ENCODE measurements at regions not wholly inside any gene's neighbourhood (a gene's known extent, or its start where the extent isn't known, plus 50 kb on each side); places are given as distances from the start of the nearest gene placed in this dataset.

- Histone ChIP-seq H3K27me3 (ENCODE audit: control insufficient read depth, insufficient read depth, low read length) (no peaks in the 10 kb centered on the region; the same call in 1 of the 2 replicates), H3K4me3 (ENCODE audit: low read depth, low read length) (no peak overlapping the region), H3K36me3 (ENCODE audit: control insufficient read depth, insufficient read depth, low read length) (no peaks in the 10 kb centered on the region)
- TF ChIP-seq, protein P1, sequence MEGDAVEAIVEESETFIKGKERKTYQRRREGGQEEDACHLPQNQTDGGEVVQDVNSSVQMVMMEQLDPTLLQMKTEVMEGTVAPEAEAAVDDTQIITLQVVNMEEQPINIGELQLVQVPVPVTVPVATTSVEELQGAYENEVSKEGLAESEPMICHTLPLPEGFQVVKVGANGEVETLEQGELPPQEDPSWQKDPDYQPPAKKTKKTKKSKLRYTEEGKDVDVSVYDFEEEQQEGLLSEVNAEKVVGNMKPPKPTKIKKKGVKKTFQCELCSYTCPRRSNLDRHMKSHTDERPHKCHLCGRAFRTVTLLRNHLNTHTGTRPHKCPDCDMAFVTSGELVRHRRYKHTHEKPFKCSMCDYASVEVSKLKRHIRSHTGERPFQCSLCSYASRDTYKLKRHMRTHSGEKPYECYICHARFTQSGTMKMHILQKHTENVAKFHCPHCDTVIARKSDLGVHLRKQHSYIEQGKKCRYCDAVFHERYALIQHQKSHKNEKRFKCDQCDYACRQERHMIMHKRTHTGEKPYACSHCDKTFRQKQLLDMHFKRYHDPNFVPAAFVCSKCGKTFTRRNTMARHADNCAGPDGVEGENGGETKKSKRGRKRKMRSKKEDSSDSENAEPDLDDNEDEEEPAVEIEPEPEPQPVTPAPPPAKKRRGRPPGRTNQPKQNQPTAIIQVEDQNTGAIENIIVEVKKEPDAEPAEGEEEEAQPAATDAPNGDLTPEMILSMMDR (IDR thresholded peaks at IDR 0.05; ENCODE audit: insufficient read depth, low read depth, low read length), result no peak
- no peak for DNase-seq (ENCODE audit: low read depth)
- POLR2A ChIA-PET, result no interaction called here
- CTCF ChIA-PET, result no interaction called here
Observed at GRCh38 chr12:94769047-94769420, 118.7 kb upstream of the TMCC3 start.

- no peaks in the 10 kb centered on the region; the same call in 1 of the 2 replicates for H3K27me3 ChIP-seq (ENCODE audit: control insufficient read depth, insufficient read depth, low read length)
- TF ChIP-seq, protein P1 (IDR thresholded peaks at IDR 0.05; ENCODE audit: insufficient read depth, low read depth, low read length), result no peak
- DNase-seq (ENCODE audit: low read depth), result no peak
- ChIA-PET CTCF (no interaction called here), POLR2A (no interaction called here)
- H3K36me3 ChIP-seq (ENCODE audit: control insufficient read depth, insufficient read depth, low read length), result no peaks in the 10 kb centered on the region
- H3K4me3 ChIP-seq (ENCODE audit: low read depth, low read length), result no peak overlapping the region
Observed at GRCh38 chr12:94768398-94769046, 118.2 kb upstream of the TMCC3 start.

- POLR2A ChIA-PET, result no interaction called here
- Histone ChIP-seq H3K4me3 (ENCODE audit: low read depth, low read length) (no peak overlapping the region), H3K36me3 (ENCODE audit: control insufficient read depth, insufficient read depth, low read length) (no peaks in the 10 kb centered on the region), H3K27me3 (ENCODE audit: control insufficient read depth, insufficient read depth, low read length) (no peaks in the 10 kb centered on the region; the same call in 1 of the 2 replicates)
- DNase-seq (ENCODE audit: low read depth), result no peak
- TF ChIP-seq, protein P1 (IDR thresholded peaks at IDR 0.05; ENCODE audit: insufficient read depth, low read depth, low read length), result no peak
- CTCF ChIA-PET, result no interaction called here
Observed at GRCh38 chr12:94767956-94768355, 117.6 kb upstream of the TMCC3 start.

DNA sequence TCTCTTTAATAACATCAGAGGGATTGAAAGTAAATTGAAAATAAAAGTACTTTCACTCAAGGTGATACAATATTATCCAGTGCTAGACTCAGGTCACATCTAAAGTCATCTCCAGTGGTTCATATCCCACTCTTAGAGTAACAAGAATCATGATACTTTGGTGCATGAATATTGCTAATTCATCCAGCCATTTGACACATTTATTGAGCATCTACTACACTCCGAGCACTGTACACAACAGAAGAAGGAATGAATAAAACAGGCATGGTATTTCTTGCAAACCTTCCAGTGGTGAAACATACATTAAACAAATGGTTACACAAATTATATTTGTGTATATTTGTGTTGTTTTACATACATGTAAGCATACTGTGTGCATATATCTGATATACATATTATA lies 116.0 kb upstream of the TMCC3 start:
- Histone ChIP-seq H3K27me3 (ENCODE audit: control insufficient read depth, insufficient read depth, low read length) (no peaks in the 10 kb centered on the region; the same call in 1 of the 2 replicates), H3K36me3 (ENCODE audit: control insufficient read depth, insufficient read depth, low read length) (no peaks in the 10 kb centered on the region), H3K4me3 (ENCODE audit: low read depth, low read length) (no peak overlapping the region)
- POLR2A ChIA-PET, result no interaction called here
- DNase-seq (ENCODE audit: low read depth), result no peak
- TF ChIP-seq, protein P1 (IDR thresholded peaks at IDR 0.05; ENCODE audit: insufficient read depth, low read depth, low read length), result no peak
- CTCF ChIA-PET, result no interaction called here

DNA sequence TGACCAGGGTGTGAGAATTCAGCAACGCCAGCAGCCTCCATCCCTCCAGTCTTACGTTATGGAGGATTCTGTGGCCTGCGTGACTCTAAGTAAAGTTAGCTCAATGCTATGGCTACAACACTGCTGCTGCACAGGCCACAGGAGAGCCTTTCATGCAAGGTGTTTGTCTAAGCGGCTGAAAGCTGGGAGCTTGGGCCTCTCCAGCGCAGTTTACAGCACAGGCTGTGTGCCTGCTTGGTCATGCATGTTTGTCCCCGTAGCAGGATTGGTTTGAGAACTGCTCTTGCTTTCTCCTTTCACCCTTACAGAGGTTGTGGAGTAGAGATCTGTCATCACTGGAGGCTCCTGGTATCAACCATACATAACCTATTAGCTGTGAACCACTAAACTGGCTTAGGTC lies 113.1 kb upstream of the TMCC3 start:
- Histone ChIP-seq H3K27me3 (ENCODE audit: control insufficient read depth, insufficient read depth, low read length) (no peaks in the 10 kb centered on the region; the same call in 1 of the 2 replicates), H3K36me3 (ENCODE audit: control insufficient read depth, insufficient read depth, low read length) (no peaks in the 10 kb centered on the region), H3K4me3 (ENCODE audit: low read depth, low read length) (no peak overlapping the region)
- ChIA-PET POLR2A (no interaction called here), CTCF (interaction anchor here (0.7 to 1.6 kb wide), 8 partner anchors 8 to 589 kb away, joined by 3 to 10 read pairs (median 4); no protein-coding TSS in a partner anchor)
- DNase-seq (ENCODE audit: low read depth), result no peak
- TF ChIP-seq, protein P1 (IDR thresholded peaks at IDR 0.05; ENCODE audit: insufficient read depth, low read depth, low read length), result no peak

All from BJ (cell line).